ENCODE measurements at regions not wholly inside any gene's neighbourhood (a gene's known extent, or its start where the extent isn't known, plus 50 kb on each side); places are given as distances from the start of the nearest gene placed in this dataset.

- no peak for TF ChIP-seq CTCF (IDR thresholded peaks at IDR 0.05)
- no peak for TF ChIP-seq POLR2A (IDR thresholded peaks at IDR 0.05)
- TF ChIP-seq POLR2AphosphoS5 (IDR thresholded peaks at IDR 0.05) = no peak
These were observed 137.7 kb upstream of the GRM7 start for GRCh38 chr3:6723205-6723604.
